ENCODE measurements at regions not wholly inside any gene's neighbourhood (a gene's known extent, or its start where the extent isn't known, plus 50 kb on each side); places are given as distances from the start of the nearest gene placed in this dataset.

DNA sequence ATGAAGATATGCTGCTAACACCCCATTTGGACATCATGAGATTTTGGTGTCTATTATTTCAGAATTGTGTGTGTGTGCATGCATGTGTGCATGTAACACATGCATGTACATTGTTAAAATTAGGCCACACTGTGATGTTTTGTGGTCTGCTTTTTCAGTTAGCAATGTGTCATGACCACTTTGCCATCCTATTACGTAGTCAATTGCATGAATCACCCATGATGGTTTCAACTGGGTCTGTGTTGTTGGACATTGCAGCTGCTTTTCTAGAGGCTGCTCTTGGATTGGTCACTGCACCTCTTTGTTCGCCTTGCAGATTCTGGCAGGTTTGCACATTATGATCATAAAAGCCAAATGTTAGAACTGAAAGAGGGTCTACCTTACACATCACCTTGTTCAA lies 101.0 kb upstream of the THBS1 start:
- TF ChIP-seq ZFP3 (CRISPR knock-in tag; IDR thresholded peaks at IDR 0.05) (no peak), ZFP30 (CRISPR knock-in tag; IDR thresholded peaks at IDR 0.05) (no peak), GLIS3 (CRISPR knock-in tag; IDR thresholded peaks at IDR 0.05) (no peak)
- TF ChIP-seq, protein P1, sequence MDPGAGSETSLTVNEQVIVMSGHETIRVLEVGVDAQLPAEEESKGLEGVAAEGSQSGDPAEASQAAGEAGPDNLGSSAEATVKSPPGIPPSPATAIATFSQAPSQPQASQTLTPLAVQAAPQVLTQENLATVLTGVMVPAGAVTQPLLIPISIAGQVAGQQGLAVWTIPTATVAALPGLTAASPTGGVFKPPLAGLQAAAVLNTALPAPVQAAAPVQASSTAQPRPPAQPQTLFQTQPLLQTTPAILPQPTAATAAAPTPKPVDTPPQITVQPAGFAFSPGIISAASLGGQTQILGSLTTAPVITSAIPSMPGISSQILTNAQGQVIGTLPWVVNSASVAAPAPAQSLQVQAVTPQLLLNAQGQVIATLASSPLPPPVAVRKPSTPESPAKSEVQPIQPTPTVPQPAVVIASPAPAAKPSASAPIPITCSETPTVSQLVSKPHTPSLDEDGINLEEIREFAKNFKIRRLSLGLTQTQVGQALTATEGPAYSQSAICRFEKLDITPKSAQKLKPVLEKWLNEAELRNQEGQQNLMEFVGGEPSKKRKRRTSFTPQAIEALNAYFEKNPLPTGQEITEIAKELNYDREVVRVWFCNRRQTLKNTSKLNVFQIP (CRISPR knock-in tag; IDR thresholded peaks at IDR 0.05; ENCODE audit: borderline replicate concordance, low read depth), result no peak
- no peak for ATAC-seq

DNA sequence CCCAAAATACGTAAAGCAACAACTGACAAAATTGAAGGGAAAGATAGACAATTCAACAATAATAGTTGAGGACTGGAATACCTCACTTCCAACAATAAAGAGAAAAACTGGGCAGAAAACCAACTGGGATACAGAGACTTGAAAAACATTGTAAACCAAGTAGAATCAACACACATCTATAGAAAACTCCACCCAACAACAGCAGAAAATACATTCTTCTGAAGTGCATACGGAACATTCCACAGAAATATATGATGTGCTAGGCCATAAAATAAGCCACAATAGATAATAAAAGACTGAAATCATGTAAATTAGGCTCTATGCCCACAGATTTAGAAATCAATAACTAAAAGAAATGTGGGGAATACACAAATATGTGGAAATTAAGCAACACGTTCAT lies 98.4 kb upstream of the THBS1 start:
- TF ChIP-seq ZNF70 (CRISPR knock-in tag; IDR thresholded peaks at IDR 0.05), result no peak
- no peak for TF ChIP-seq TCF4 (CRISPR knock-in tag; IDR thresholded peaks at IDR 0.05; ENCODE audit: borderline replicate concordance)
- no peak for TF ChIP-seq TOX (CRISPR knock-in tag; IDR thresholded peaks at IDR 0.05; ENCODE audit: borderline replicate concordance)
- TF ChIP-seq, protein P2, sequence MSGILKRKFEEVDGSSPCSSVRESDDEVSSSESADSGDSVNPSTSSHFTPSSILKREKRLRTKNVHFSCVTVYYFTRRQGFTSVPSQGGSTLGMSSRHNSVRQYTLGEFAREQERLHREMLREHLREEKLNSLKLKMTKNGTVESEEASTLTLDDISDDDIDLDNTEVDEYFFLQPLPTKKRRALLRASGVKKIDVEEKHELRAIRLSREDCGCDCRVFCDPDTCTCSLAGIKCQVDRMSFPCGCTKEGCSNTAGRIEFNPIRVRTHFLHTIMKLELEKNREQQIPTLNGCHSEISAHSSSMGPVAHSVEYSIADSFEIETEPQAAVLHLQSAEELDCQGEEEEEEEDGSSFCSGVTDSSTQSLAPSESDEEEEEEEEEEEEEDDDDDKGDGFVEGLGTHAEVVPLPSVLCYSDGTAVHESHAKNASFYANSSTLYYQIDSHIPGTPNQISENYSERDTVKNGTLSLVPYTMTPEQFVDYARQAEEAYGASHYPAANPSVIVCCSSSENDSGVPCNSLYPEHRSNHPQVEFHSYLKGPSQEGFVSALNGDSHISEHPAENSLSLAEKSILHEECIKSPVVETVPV (CRISPR knock-in tag; IDR thresholded peaks at IDR 0.05), result no peak
- TF ChIP-seq CSDC2 (CRISPR knock-in tag; IDR thresholded peaks at IDR 0.05), result no peak
- no peak for TF ChIP-seq ZNF565 (CRISPR knock-in tag; conservative IDR thresholded peaks at IDR 0.05; ENCODE audit: low read depth)
- TF ChIP-seq, protein P3, sequence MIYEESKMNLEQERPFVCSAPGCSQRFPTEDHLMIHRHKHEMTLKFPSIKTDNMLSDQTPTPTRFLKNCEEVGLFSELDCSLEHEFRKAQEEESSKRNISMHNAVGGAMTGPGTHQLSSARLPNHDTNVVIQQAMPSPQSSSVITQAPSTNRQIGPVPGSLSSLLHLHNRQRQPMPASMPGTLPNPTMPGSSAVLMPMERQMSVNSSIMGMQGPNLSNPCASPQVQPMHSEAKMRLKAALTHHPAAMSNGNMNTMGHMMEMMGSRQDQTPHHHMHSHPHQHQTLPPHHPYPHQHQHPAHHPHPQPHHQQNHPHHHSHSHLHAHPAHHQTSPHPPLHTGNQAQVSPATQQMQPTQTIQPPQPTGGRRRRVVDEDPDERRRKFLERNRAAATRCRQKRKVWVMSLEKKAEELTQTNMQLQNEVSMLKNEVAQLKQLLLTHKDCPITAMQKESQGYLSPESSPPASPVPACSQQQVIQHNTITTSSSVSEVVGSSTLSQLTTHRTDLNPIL (CRISPR knock-in tag; IDR thresholded peaks at IDR 0.05; ENCODE audit: low read depth), result no peak
- no peak for TF ChIP-seq ZFP3 (CRISPR knock-in tag; IDR thresholded peaks at IDR 0.05)
- TF ChIP-seq, protein P4, sequence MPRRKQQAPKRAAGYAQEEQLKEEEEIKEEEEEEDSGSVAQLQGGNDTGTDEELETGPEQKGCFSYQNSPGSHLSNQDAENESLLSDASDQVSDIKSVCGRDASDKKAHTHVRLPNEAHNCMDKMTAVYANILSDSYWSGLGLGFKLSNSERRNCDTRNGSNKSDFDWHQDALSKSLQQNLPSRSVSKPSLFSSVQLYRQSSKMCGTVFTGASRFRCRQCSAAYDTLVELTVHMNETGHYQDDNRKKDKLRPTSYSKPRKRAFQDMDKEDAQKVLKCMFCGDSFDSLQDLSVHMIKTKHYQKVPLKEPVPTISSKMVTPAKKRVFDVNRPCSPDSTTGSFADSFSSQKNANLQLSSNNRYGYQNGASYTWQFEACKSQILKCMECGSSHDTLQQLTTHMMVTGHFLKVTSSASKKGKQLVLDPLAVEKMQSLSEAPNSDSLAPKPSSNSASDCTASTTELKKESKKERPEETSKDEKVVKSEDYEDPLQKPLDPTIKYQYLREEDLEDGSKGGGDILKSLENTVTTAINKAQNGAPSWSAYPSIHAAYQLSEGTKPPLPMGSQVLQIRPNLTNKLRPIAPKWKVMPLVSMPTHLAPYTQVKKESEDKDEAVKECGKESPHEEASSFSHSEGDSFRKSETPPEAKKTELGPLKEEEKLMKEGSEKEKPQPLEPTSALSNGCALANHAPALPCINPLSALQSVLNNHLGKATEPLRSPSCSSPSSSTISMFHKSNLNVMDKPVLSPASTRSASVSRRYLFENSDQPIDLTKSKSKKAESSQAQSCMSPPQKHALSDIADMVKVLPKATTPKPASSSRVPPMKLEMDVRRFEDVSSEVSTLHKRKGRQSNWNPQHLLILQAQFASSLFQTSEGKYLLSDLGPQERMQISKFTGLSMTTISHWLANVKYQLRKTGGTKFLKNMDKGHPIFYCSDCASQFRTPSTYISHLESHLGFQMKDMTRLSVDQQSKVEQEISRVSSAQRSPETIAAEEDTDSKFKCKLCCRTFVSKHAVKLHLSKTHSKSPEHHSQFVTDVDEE (CRISPR knock-in tag; IDR thresholded peaks at IDR 0.05), result no peak
- TF ChIP-seq, protein P5, sequence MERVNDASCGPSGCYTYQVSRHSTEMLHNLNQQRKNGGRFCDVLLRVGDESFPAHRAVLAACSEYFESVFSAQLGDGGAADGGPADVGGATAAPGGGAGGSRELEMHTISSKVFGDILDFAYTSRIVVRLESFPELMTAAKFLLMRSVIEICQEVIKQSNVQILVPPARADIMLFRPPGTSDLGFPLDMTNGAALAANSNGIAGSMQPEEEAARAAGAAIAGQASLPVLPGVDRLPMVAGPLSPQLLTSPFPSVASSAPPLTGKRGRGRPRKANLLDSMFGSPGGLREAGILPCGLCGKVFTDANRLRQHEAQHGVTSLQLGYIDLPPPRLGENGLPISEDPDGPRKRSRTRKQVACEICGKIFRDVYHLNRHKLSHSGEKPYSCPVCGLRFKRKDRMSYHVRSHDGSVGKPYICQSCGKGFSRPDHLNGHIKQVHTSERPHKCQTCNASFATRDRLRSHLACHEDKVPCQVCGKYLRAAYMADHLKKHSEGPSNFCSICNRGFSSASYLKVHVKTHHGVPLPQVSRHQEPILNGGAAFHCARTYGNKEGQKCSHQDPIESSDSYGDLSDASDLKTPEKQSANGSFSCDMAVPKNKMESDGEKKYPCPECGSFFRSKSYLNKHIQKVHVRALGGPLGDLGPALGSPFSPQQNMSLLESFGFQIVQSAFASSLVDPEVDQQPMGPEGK (CRISPR knock-in tag; IDR thresholded peaks at IDR 0.05; ENCODE audit: borderline replicate concordance), result no peak
- no peak for TF ChIP-seq GLIS3 (CRISPR knock-in tag; IDR thresholded peaks at IDR 0.05)
- TF ChIP-seq ZNF8 (CRISPR knock-in tag; IDR thresholded peaks at IDR 0.05), result no peak
- no peak for TF ChIP-seq OSR1 (CRISPR knock-in tag; IDR thresholded peaks at IDR 0.05)
- no peak for TF ChIP-seq BACH2 (CRISPR knock-in tag; IDR thresholded peaks at IDR 0.05; ENCODE audit: borderline replicate concordance)
- TF ChIP-seq ZFP30 (CRISPR knock-in tag; IDR thresholded peaks at IDR 0.05), result no peak
- TF ChIP-seq PPARA (CRISPR knock-in tag; IDR thresholded peaks at IDR 0.05; ENCODE audit: borderline replicate concordance), result no peak
- no peak for TF ChIP-seq ARNTL (CRISPR knock-in tag; IDR thresholded peaks at IDR 0.05; ENCODE audit: borderline replicate concordance, low read depth)
- ATAC-seq, result no peak

DNA sequence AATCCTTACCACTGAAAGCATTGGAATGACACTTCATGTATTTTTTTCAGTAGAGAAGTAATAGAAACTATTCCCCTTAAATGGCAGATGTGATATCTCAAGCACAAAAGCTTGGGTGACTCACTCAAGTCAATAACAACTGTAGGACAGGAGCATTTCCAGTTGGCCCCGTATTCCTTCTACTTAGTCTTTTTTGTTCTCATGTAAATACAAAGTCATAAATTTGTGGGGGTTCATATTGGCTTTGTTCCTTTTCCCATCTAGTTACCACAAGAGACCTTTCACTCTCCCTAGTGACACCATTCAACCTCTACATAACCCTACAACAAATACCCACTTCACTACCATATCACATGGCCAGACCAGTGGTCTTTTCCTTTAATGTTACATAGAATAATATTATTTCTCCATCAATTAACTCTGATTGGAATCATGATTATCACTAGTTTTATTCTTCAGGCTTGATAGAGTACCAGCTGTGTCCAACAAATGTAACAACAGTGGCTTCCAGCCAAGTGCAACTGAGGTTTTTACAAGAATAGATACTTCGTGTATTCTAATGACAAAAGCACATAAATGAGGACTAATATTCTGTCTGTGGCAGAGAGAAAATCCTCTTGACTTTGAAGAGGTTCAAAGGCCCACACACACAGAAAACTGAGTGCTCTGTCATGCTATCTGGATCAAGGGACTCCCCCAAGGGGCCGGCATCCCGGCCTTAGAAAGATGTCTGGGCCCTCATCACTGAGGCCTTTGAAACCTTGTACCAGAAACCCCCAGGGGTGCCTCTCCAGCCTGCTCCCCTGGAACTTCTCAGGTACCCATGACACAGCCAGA lies 94.0 kb upstream of the THBS1 start:
- no peak for ATAC-seq

More for the DNA sequence above, 94.0 kb upstream of the THBS1 start:
- TF ChIP-seq ISL1 (CRISPR knock-in tag; IDR thresholded peaks at IDR 0.05), result no peak
- no peak for TF ChIP-seq ZFP3 (CRISPR knock-in tag; IDR thresholded peaks at IDR 0.05)
- no peak for TF ChIP-seq PPARA (CRISPR knock-in tag; IDR thresholded peaks at IDR 0.05; ENCODE audit: borderline replicate concordance)
- TF ChIP-seq, protein P2 (CRISPR knock-in tag; IDR thresholded peaks at IDR 0.05), result no peak
- TF ChIP-seq, protein P1 (CRISPR knock-in tag; IDR thresholded peaks at IDR 0.05; ENCODE audit: borderline replicate concordance, low read depth), result no peak
- TF ChIP-seq TOX (CRISPR knock-in tag; IDR thresholded peaks at IDR 0.05; ENCODE audit: borderline replicate concordance), result no peak
- TF ChIP-seq ARNTL (CRISPR knock-in tag; IDR thresholded peaks at IDR 0.05; ENCODE audit: borderline replicate concordance, low read depth), result no peak
- TF ChIP-seq, protein P5 (CRISPR knock-in tag; IDR thresholded peaks at IDR 0.05; ENCODE audit: borderline replicate concordance), result no peak
- no peak for TF ChIP-seq ZC3H10 (CRISPR knock-in tag; IDR thresholded peaks at IDR 0.05)
- TF ChIP-seq ZNF565 (CRISPR knock-in tag; conservative IDR thresholded peaks at IDR 0.05; ENCODE audit: low read depth), result no peak
- TF ChIP-seq ESRRG (CRISPR knock-in tag; IDR thresholded peaks at IDR 0.05), result no peak
